H1 (cell line): ENCODE measurements at regions not wholly inside any gene's neighbourhood (a gene's known extent, or its start where the extent isn't known, plus 50 kb on each side); places are given as distances from the start of the nearest gene placed in this dataset.

Experiments used
- CTCF ChIA-PET: fragments of 300-600 bp; sonication (Branson Sonifier 250); formaldehyde crosslinking; loops from one replicate; lab custom pipeline; 2021; ENCODE audit not compliant: partially characterized antibody; lab: Charles Lee
- POLR2A ChIA-PET: fragments of 300-600 bp; sonication (Branson Sonifier 250); formaldehyde crosslinking; loops from one replicate; lab custom pipeline; 2021; ENCODE audit warnings: inconsistent platforms; ENCODE audit not compliant: partially characterized antibody; lab: Charles Lee
- DNase-seq, 2 experiments: peaks; one replicate each; pipeline versions ENCODE4 v3.0.0 to v3.0.0-alpha.2; 2010 to 2022; ENCODE audit warnings: low spot score in 2 of 2, low read depth in 1 of 2, mixed read lengths in 1 of 2
- FAIRE-seq: peaks from 2 replicates; lab custom pipeline; 2011; peaks lifted over from hg19 to GRCh38; lab: Jason Lieb, UNC
- H2AFZ ChIP-seq: 2 replicates; pipeline ENCODE4 v1.8.1; 2012; ENCODE audit warnings: low read length, inconsistent platforms
- H2AK5ac ChIP-seq: 2 replicates; pipeline ENCODE4 v1.6.1; 2013; ENCODE audit warnings: low read depth, low read length
- H2BK120ac ChIP-seq: replicated peaks from 2 replicates; pipeline ENCODE3; 2013; ENCODE audit warnings: low read depth, low read length, inconsistent platforms
- H2BK12ac ChIP-seq: 2 replicates; pipeline ENCODE4 v1.6.1; 2013; ENCODE audit warnings: low read depth, low read length
- H2BK15ac ChIP-seq: 2 replicates; pipeline ENCODE4 v1.6.1; 2013; ENCODE audit warnings: low read length
- H2BK20ac ChIP-seq: 2 replicates; pipeline ENCODE4 v1.6.1; 2013; ENCODE audit warnings: low read length
- H2BK5ac ChIP-seq: 2 replicates; pipeline ENCODE4 v1.6.1; 2013; ENCODE audit warnings: low read depth, low read length
- H3K14ac ChIP-seq: 2 replicates; pipeline ENCODE4 v1.6.1; 2013; ENCODE audit warnings: inconsistent platforms; ENCODE audit not compliant: insufficient read length
- H3K18ac ChIP-seq: 2 replicates; pipeline ENCODE4 v1.6.1; 2013; ENCODE audit warnings: low read length; ENCODE audit errors: extremely low read depth
- H3K23ac ChIP-seq: 2 replicates; pipeline ENCODE4 v1.6.1; 2013; ENCODE audit warnings: inconsistent platforms; ENCODE audit not compliant: insufficient read length
- H3K23me2 ChIP-seq: 2 replicates; pipeline ENCODE4 v1.6.1; 2013; ENCODE audit warnings: low read depth, low read length
- H3K27ac ChIP-seq: 2 replicates; pipeline ENCODE4 v1.6.1; 2011; ENCODE audit warnings: low read depth, low read length, inconsistent platforms
- H3K27me3 ChIP-seq, 4 experiments: replicated peaks in 1 of 4; 1 replicate in 1 of 4; 2 replicates in 3 of 4; pipeline versions ENCODE4 v1.6.1 to v1.8.1; 2011 to 2013; ENCODE audit warnings: low read length in 3 of 4, mild to moderate bottlenecking in 3 of 4, inconsistent platforms in 2 of 4, mixed read lengths in 2 of 4, moderate library complexity in 1 of 4; ENCODE audit not compliant: control insufficient read depth in 3 of 4, insufficient read depth in 3 of 4; ENCODE audit errors: extremely low read depth in 1 of 4
- H3K36me3 ChIP-seq, 4 experiments: 2 replicates each; pipeline versions ENCODE4 v1.6.1 to v1.8.1; 2011 to 2013; ENCODE audit warnings: mild to moderate bottlenecking in 4 of 4, low read length in 3 of 4, moderate library complexity in 2 of 4, control low read depth in 1 of 4, inconsistent platforms in 1 of 4; ENCODE audit not compliant: insufficient read depth in 4 of 4, control insufficient read depth in 2 of 4
- H3K4ac ChIP-seq: replicated peaks from 2 replicates; pipeline ENCODE3; 2013; ENCODE audit warnings: low read length, low read depth, mixed read lengths, inconsistent platforms; ENCODE audit not compliant: insufficient read length
- H3K4me1 ChIP-seq, 4 experiments: replicated peaks in 1 of 4; 1 replicate in 1 of 4; 2 replicates in 3 of 4; pipeline versions ENCODE4 v1.6.1 to v1.8.1; 2011 to 2013; ENCODE audit warnings: low read length in 3 of 4, inconsistent platforms in 2 of 4, mixed read lengths in 1 of 4; ENCODE audit not compliant: insufficient read depth in 4 of 4, control insufficient read depth in 3 of 4
- H3K4me2 ChIP-seq, 2 experiments: 2 replicates each; pipeline versions ENCODE4 v1.6.1 to v1.8.1; 2011 to 2013; ENCODE audit warnings: low read depth in 2 of 2, low read length in 2 of 2, control low read depth in 1 of 2, inconsistent platforms in 1 of 2, mild to moderate bottlenecking in 1 of 2; ENCODE audit not compliant: insufficient read depth in 1 of 2
- H3K4me3 ChIP-seq, 4 experiments: fragments of 200-600, 300-600 bp in 1 of 4; sonication (generic), shearing (Covaris generic), sonication (Bioruptor Twin) in 1 of 4; 2 replicates each; pipeline versions ENCODE4 v1.5.1 to v1.8.1; 2011 to 2016; ENCODE audit warnings: low read length in 4 of 4, low read depth in 3 of 4, control low read depth in 2 of 4, inconsistent platforms in 2 of 4, mild to moderate bottlenecking in 2 of 4, mixed read lengths in 1 of 4, moderate library complexity in 1 of 4; ENCODE audit not compliant: insufficient read depth in 2 of 4; ENCODE audit errors: extremely low read depth in 1 of 4
- H3K56ac ChIP-seq: replicated peaks from 2 replicates; pipeline ENCODE3; 2013; ENCODE audit warnings: low read depth, mild to moderate bottlenecking, mixed read lengths, low read length, inconsistent platforms; ENCODE audit not compliant: insufficient read length
- H3K79me1 ChIP-seq: 2 replicates; pipeline ENCODE4 v1.6.1; 2013; ENCODE audit warnings: low read depth, low read length, control low read depth
- H3K79me2 ChIP-seq, 2 experiments: 2 replicates each; pipeline versions ENCODE4 v1.6.1 to v1.8.1; 2012 to 2013; ENCODE audit warnings: low read length in 2 of 2, mild to moderate bottlenecking in 2 of 2, inconsistent platforms in 1 of 2; ENCODE audit not compliant: insufficient read depth in 2 of 2, control insufficient read depth in 1 of 2
- H3K9ac ChIP-seq, 4 experiments: replicated peaks in 1 of 4; 1 replicate in 1 of 4; 2 replicates in 3 of 4; pipeline versions ENCODE4 v1.6.1 to v1.8.1; 2011 to 2013; ENCODE audit warnings: low read depth in 3 of 4, low read length in 3 of 4, control low read depth in 2 of 4, mild to moderate bottlenecking in 2 of 4, moderate library complexity in 2 of 4, inconsistent platforms in 1 of 4; ENCODE audit errors: extremely low read depth in 1 of 4
- H3K9me3 ChIP-seq, 2 experiments: 2 replicates each; pipeline versions ENCODE4 v1.6.1 to v1.8.1; 2012 to 2013; ENCODE audit warnings: mild to moderate bottlenecking in 2 of 2, moderate library complexity in 2 of 2, control low read depth in 1 of 2, inconsistent platforms in 1 of 2, low read depth in 1 of 2, low read length in 1 of 2, mixed read lengths in 1 of 2; ENCODE audit not compliant: insufficient read depth in 2 of 2
- H4K20me1 ChIP-seq, 2 experiments: replicated peaks in 1 of 2; 2 replicates each; pipeline versions ENCODE3 to v1.8.1; 2011 to 2013; ENCODE audit warnings: inconsistent platforms in 2 of 2, low read length in 2 of 2, mild to moderate bottlenecking in 1 of 2; ENCODE audit not compliant: insufficient read depth in 2 of 2, control insufficient read depth in 1 of 2
- H4K5ac ChIP-seq: 2 replicates; pipeline ENCODE4 v1.6.1; 2013; ENCODE audit warnings: low read length, low read depth, mixed read lengths, inconsistent platforms; ENCODE audit not compliant: insufficient read length
- H4K8ac ChIP-seq: 2 replicates; pipeline ENCODE4 v1.8.0; 2013; ENCODE audit warnings: mild to moderate bottlenecking, moderate library complexity, low read length, inconsistent platforms; ENCODE audit not compliant: insufficient read depth; ENCODE audit errors: extremely low read depth
- H4K91ac ChIP-seq: replicated peaks from 2 replicates; pipeline ENCODE3; 2013; ENCODE audit warnings: low read length, mixed read lengths, inconsistent platforms; ENCODE audit not compliant: insufficient read length
- ASH2L ChIP-seq: fragments of 200-600, 300-600 bp; sonication (generic); IDR thresholded peaks from one replicate; pipeline ENCODE4 v1.7.1; 2017; ENCODE audit warnings: low read length
- CBX5 ChIP-seq: fragments of 300-800, 300-1000 bp; sonication (generic); IDR thresholded peaks from 2 replicates; pipeline ENCODE4 v1.7.1; 2016; ENCODE audit warnings: antibody characterized with exemption, low read length, low read depth
- CEBPB ChIP-seq: IDR thresholded peaks from 2 replicates; pipeline ENCODE4 v1.6.1; 2012; ENCODE audit warnings: low read depth, low read length
- EZH2 ChIP-seq: fragments of 200-600 bp; sonication (generic); IDR thresholded peaks from 2 replicates; pipeline ENCODE4 v1.7.1; 2012; ENCODE audit warnings: low read depth, mild to moderate bottlenecking, moderate library complexity, low read length, inconsistent platforms; ENCODE audit not compliant: severe bottlenecking
- GTF2F1 ChIP-seq: IDR thresholded peaks from 2 replicates; pipeline ENCODE4 v1.6.1; 2012; ENCODE audit warnings: low read depth, low read length, improper control_type of control experiment, borderline replicate concordance
- KDM1A ChIP-seq: fragments of 200-600, 300-600 bp; sonication (generic); IDR thresholded peaks from 2 replicates; pipeline ENCODE4 v1.7.1; 2016; ENCODE audit warnings: mild to moderate bottlenecking, low read length, borderline replicate concordance
- KDM4A ChIP-seq: IDR thresholded peaks from one replicate; pipeline ENCODE4 v1.7.1; 2012; ENCODE audit warnings: low read depth, mild to moderate bottlenecking, moderate library complexity, low read length, inconsistent platforms; ENCODE audit not compliant: severe bottlenecking
- MAFK ChIP-seq: IDR thresholded peaks from 2 replicates; pipeline ENCODE4 v1.6.1; 2012; ENCODE audit warnings: low read depth, mild to moderate bottlenecking, improper control_type of control experiment, low read length
- NRF1 ChIP-seq: IDR thresholded peaks from 2 replicates; pipeline ENCODE4 v1.6.1; 2011; ENCODE audit warnings: mild to moderate bottlenecking, low read depth, low read length, improper control_type of control experiment
- RFX5 ChIP-seq: IDR thresholded peaks from 2 replicates; pipeline ENCODE4 v1.6.1; 2011; ENCODE audit warnings: low read depth, low read length, improper control_type of control experiment, borderline replicate concordance
- SP2 ChIP-seq: IDR thresholded peaks from 2 replicates; pipeline ENCODE4 v1.6.1; 2012; ENCODE audit warnings: mild to moderate bottlenecking, low read length, inconsistent platforms
- SP4 ChIP-seq: IDR thresholded peaks from 2 replicates; pipeline ENCODE4 v1.6.1; 2012; ENCODE audit warnings: low read length, inconsistent platforms
- SRF ChIP-seq: IDR thresholded peaks from 2 replicates; pipeline ENCODE4 v1.6.1; 2011; ENCODE audit warnings: mild to moderate bottlenecking, low read depth, low read length, moderate library complexity
- WGBS, 2 experiments: shearing (Covaris generic) in 1 of 2; methylation state at CpG; one replicate each; pipeline versions ENCODE4 v1.1.6 to v1.1.7; 2013 to 2015; ENCODE audit warnings: low lambda C conversion rate in 2 of 2, mixed read lengths in 2 of 2, inconsistent platforms in 1 of 2, low coverage in 1 of 2, missing lambda C conversion rate in 1 of 2; ENCODE audit not compliant: insufficient replicate concordance in 2 of 2, insufficient coverage in 1 of 2, insufficient read length in 1 of 2; ENCODE audit errors: extremely low coverage in 1 of 2, missing lambda C conversion rate in 1 of 2; 5-methylcytosine and 5-hydroxymethylcytosine counted together
- TF ChIP-seq, protein P1 (sequence below): IDR thresholded peaks from 2 replicates; pipeline ENCODE4 v1.6.1; 2012; ENCODE audit warnings: inconsistent platforms

DNA sequence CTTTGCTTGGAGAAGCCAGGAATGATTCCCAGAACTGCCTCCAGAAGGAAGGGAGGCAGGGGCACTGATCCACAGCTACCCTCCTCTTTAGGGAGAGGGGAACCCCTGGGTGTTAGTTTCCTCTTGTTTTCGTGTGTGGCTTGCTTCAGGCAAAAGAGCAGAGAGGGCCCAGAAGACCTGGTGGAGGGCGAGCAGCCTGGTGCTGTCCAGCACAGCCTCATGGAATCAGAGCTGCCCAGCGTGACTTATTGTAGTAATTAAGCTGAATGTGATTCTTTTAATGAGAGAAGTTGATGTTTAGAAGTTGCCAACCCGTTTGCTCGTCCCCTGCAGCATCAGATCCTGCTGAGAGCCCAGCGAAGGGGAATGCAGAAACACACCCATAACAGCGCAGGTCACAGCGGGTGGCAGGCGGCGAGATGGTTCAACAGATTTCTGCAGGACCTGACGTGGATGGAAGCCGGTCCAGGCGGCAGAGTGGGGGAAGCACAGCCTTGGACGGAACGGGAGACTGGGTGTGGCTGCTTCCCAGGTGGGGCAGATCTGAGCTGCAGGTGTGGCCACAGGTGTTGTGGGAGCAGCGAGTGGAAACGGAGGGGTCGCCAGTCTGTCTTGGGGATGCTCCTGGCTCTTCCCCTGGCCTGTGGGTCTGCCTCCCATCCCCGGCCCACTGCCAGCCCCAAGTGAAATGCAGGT, 53.7 kb upstream of the SHH start:
- Histone ChIP-seq H3K56ac (no peak overlapping the region), H3K23me2 (no peaks in the 10 kb centered on the region)
- WGBS, 2 experiments: 85% methylated on average over 19 of the region's 19 CpGs; no CpG with 5 or more reads in 1 of the 2 experiments
- TF ChIP-seq CBX5: no peak
- no peak for TF ChIP-seq EZH2
- no peak for TF ChIP-seq CEBPB
- TF ChIP-seq SP2: no peak
- TF ChIP-seq GTF2F1: no peak
- TF ChIP-seq NRF1: no peak
- no peak for TF ChIP-seq RFX5
- TF ChIP-seq SP4: no peak
- no peak for TF ChIP-seq MAFK
- no peak for TF ChIP-seq ASH2L
- TF ChIP-seq, protein P1, sequence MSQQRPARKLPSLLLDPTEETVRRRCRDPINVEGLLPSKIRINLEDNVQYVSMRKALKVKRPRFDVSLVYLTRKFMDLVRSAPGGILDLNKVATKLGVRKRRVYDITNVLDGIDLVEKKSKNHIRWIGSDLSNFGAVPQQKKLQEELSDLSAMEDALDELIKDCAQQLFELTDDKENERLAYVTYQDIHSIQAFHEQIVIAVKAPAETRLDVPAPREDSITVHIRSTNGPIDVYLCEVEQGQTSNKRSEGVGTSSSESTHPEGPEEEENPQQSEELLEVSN: no peak
- TF ChIP-seq KDM4A: no peak
- TF ChIP-seq KDM1A: no peak
- TF ChIP-seq SRF: no peak

More for the DNA sequence above, 53.7 kb upstream of the SHH start:
- no peak overlapping the region for H2AFZ ChIP-seq
- H3K27ac ChIP-seq: no peak overlapping the region
- DNase-seq (peak in 1 of 2 experiments; percentile 42), FAIRE-seq (no peak)
- no peak overlapping the region for H3K4ac ChIP-seq
- ChIA-PET CTCF (interaction anchor here (0.6 kb wide), 2 partner anchors 396 to 1010 kb away, joined by 3 read pairs; no protein-coding TSS in a partner anchor), POLR2A (no interaction called here)
- H2BK5ac ChIP-seq: no peak overlapping the region
- no peak overlapping the region for H2BK12ac ChIP-seq
- no peaks in the 10 kb centered on the region for H3K27me3 ChIP-seq
- H3K4me3 ChIP-seq: no peak overlapping the region
- H3K79me2 ChIP-seq: no peaks in the 10 kb centered on the region
- no peak overlapping the region for H3K4me2 ChIP-seq
- no peak overlapping the region for H2BK20ac ChIP-seq
- no peak overlapping the region for H3K18ac ChIP-seq
- no peak overlapping the region for H3K9ac ChIP-seq
- no peak overlapping the region for H2BK15ac ChIP-seq
- H3K14ac ChIP-seq: no peak overlapping the region
- no peaks in the 10 kb centered on the region for H4K20me1 ChIP-seq
- peaks cover 2 to 5% of the 10 kb centered on the region in 2 experiments; a peak in 2 of 4 replicates for H3K9me3 ChIP-seq
- no peak overlapping the region for H3K23ac ChIP-seq
- H4K91ac ChIP-seq: no peak overlapping the region
- H4K8ac ChIP-seq: no peak overlapping the region
- H4K5ac ChIP-seq: no peak overlapping the region
- H3K36me3 ChIP-seq: no peaks in the 10 kb centered on the region
- peaks cover 0 to 4% (median 0%) of the 10 kb centered on the region in 4 experiments; a peak in 2 of 7 replicates for H3K4me1 ChIP-seq
- H3K79me1 ChIP-seq: no peaks in the 10 kb centered on the region
- 0 out of 2 replicates have a peak overlapping the region, but pooled peaks have one; percentile 13 for H2AK5ac ChIP-seq
- H2BK120ac ChIP-seq: no peak overlapping the region
